ENCODE measurements at regions not wholly inside any gene's neighbourhood (a gene's known extent, or its start where the extent isn't known, plus 50 kb on each side); places are given as distances from the start of the nearest gene placed in this dataset.

GRCh38 chr3:143215059-143215458 is 95.5 kb downstream of the CHST2 start:
- no peaks in the 10 kb centered on the region for H3K9me3 ChIP-seq
- no peaks in the 10 kb centered on the region for H3K36me3 ChIP-seq
- H3K4me3 ChIP-seq: no peak overlapping the region
- TF ChIP-seq POLR2A (IDR thresholded peaks at IDR 0.05): no peak
- no peak for TF ChIP-seq CTCF (IDR thresholded peaks at IDR 0.05)
- no peak for DNase-seq
- H3K4me1 ChIP-seq: no peaks in the 10 kb centered on the region
- no peak overlapping the region for H3K27ac ChIP-seq
- H3K27me3 ChIP-seq: no peaks in the 10 kb centered on the region
